ENCODE measurements at regions not wholly inside any gene's neighbourhood (a gene's known extent, or its start where the extent isn't known, plus 50 kb on each side); places are given as distances from the start of the nearest gene placed in this dataset.

- TF ChIP-seq CTCF (IDR thresholded peaks at IDR 0.05; ENCODE audit: low read depth, low read length) = no peak
- Histone ChIP-seq H3K27ac (peak overlapping the region; percentile 70), H3K4me3 (ENCODE audit: low read depth, low read length) (no peak overlapping the region), H3K9me3 (ENCODE audit: severe bottlenecking) (peaks cover 10% of the 10 kb centered on the region), H3K27me3 (ENCODE audit: insufficient read depth, low read depth, severe bottlenecking) (no peaks in the 10 kb centered on the region), H3K36me3 (no peaks in the 10 kb centered on the region)
- DNase-seq = no peak
These were observed 154.5 kb downstream of the TENT4A start for GRCh38 chr5:6867712-6868111.

- peaks cover 5% of the 10 kb centered on the region for H3K9me3 ChIP-seq (ENCODE audit: severe bottlenecking)
- peak overlapping the region; percentile 70 for H3K27ac ChIP-seq
- DNase-seq = peak; percentile 80
- H3K27me3 ChIP-seq (ENCODE audit: insufficient read depth, low read depth, severe bottlenecking) = no peaks in the 10 kb centered on the region
- H3K4me3 ChIP-seq (ENCODE audit: low read depth, low read length) = no peak overlapping the region
- peak; percentile 38; the same call in 1 of the 2 replicates for TF ChIP-seq CTCF (IDR thresholded peaks at IDR 0.05; ENCODE audit: low read depth, low read length)
- no peaks in the 10 kb centered on the region for H3K36me3 ChIP-seq
These were observed 154.9 kb downstream of the TENT4A start for GRCh38 chr5:6868171-6868570.

- Histone ChIP-seq H3K9me3 (ENCODE audit: severe bottlenecking) (peaks cover under 1% of the 10 kb centered on the region), H3K27me3 (ENCODE audit: insufficient read depth, low read depth, severe bottlenecking) (no peaks in the 10 kb centered on the region), H3K4me3 (ENCODE audit: low read depth, low read length) (no peak overlapping the region), H3K36me3 (no peaks in the 10 kb centered on the region), H3K27ac (peak overlapping the region; percentile 70)
- DNase-seq = no peak
- TF ChIP-seq CTCF (IDR thresholded peaks at IDR 0.05; ENCODE audit: low read depth, low read length) = no peak
These were observed 155.5 kb downstream of the TENT4A start for GRCh38 chr5:6868575-6869215.

- H3K27ac ChIP-seq = no peak overlapping the region
- TF ChIP-seq CTCF (IDR thresholded peaks at IDR 0.05; ENCODE audit: low read depth, low read length) = no peak
- no peak for DNase-seq
- no peaks in the 10 kb centered on the region for H3K36me3 ChIP-seq
- no peaks in the 10 kb centered on the region for H3K9me3 ChIP-seq (ENCODE audit: severe bottlenecking)
- no peak overlapping the region for H3K4me3 ChIP-seq (ENCODE audit: low read depth, low read length)
- no peaks in the 10 kb centered on the region for H3K27me3 ChIP-seq (ENCODE audit: insufficient read depth, low read depth, severe bottlenecking)
These were observed 156.4 kb downstream of the TENT4A start for GRCh38 chr5:6869677-6870076.

- Histone ChIP-seq H3K27me3 (ENCODE audit: insufficient read depth, low read depth, severe bottlenecking) (no peaks in the 10 kb centered on the region), H3K27ac (no peak overlapping the region), H3K4me3 (ENCODE audit: low read depth, low read length) (no peak overlapping the region), H3K9me3 (ENCODE audit: severe bottlenecking) (no peaks in the 10 kb centered on the region), H3K36me3 (no peaks in the 10 kb centered on the region)
- no peak for DNase-seq
- no peak for TF ChIP-seq CTCF (IDR thresholded peaks at IDR 0.05; ENCODE audit: low read depth, low read length)
These were observed 159.4 kb downstream of the TENT4A start for GRCh38 chr5:6872441-6873160.
